Esophagus muscularis mucosa (tissue), 4 donors: ENCODE measurements at regions not wholly inside any gene's neighbourhood (a gene's known extent, or its start where the extent isn't known, plus 50 kb on each side); places are given as distances from the start of the nearest gene placed in this dataset.

Experiments used
- EP300 ChIP-seq: sonication (generic); formaldehyde crosslinking; IDR thresholded peaks from one replicate; pipeline ENCODE4 v1.6.1; 2017; ENCODE audit warnings: antibody characterized with exemption
- POLR2A ChIP-seq: fragments of 450-650 bp; IDR thresholded peaks from one replicate; pipeline ENCODE4 v1.6.1; 2017; ENCODE audit warnings: antibody characterized with exemption, moderate library complexity, mild to moderate bottlenecking, low read depth
- POLR2AphosphoS5 ChIP-seq, 2 donors: sonication (generic); formaldehyde crosslinking; IDR thresholded peaks; one replicate each; pipeline ENCODE4 v1.6.1; 2017; ENCODE audit warnings: antibody characterized with exemption in 2 of 2
- TF ChIP-seq, protein P1 (sequence below), 3 experiments: fragments of 200-600 bp in 2 of 3; fragments of 450-650 bp in 1 of 3; sonication (generic) in 2 of 3; IDR thresholded peaks; one replicate each; pipeline ENCODE4 v1.5.1; 2017 to 2019; ENCODE audit warnings: antibody characterized with exemption in 3 of 3, mild to moderate bottlenecking in 2 of 3, moderate library complexity in 1 of 3

DNA sequence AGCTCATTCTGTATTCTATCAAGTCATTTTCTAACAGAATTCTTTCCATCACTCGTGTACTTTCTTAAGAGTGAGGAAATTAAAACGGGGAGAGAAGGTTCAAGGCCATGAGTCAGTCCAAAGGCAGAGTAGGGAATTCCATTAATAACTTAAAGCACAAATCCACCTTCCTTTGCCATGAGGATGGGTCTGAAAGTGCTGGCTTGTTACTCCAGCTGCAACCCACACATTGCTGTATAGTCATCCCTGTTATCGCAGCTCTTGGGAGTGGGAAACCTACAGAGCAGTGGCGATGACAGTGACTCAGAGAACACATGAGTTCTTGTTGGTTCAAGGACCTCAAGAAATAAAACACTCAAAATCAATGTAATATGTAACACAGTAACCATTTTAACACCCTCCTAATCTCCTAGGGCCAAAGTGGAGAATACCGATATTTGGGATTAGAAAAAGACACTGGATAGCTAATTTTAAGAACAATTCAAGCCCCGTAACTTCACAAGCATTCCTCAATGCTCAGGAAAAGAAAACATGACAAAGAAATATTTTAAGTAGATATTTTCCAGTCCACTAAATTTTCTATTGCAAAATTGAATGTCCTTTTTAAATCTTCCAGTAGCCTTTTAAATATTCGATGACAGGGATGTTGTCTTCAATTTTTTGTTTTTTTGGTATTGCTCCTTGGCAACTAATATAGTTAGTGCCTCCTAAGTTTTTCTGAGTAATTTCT, 179.9 kb upstream of the THBS1 start:
- TF ChIP-seq, protein P1, sequence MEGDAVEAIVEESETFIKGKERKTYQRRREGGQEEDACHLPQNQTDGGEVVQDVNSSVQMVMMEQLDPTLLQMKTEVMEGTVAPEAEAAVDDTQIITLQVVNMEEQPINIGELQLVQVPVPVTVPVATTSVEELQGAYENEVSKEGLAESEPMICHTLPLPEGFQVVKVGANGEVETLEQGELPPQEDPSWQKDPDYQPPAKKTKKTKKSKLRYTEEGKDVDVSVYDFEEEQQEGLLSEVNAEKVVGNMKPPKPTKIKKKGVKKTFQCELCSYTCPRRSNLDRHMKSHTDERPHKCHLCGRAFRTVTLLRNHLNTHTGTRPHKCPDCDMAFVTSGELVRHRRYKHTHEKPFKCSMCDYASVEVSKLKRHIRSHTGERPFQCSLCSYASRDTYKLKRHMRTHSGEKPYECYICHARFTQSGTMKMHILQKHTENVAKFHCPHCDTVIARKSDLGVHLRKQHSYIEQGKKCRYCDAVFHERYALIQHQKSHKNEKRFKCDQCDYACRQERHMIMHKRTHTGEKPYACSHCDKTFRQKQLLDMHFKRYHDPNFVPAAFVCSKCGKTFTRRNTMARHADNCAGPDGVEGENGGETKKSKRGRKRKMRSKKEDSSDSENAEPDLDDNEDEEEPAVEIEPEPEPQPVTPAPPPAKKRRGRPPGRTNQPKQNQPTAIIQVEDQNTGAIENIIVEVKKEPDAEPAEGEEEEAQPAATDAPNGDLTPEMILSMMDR (IDR thresholded peaks at IDR 0.05) = no peak
- TF ChIP-seq POLR2A (no peak), POLR2AphosphoS5 (IDR thresholded peaks at IDR 0.05) (peak in 1 of 2 donors; percentile 30), EP300 (no peak)
